ENCODE measurements at regions not wholly inside any gene's neighbourhood (a gene's known extent, or its start where the extent isn't known, plus 50 kb on each side); places are given as distances from the start of the nearest gene placed in this dataset.
"Not testable (repeated sequence)": the region's sequence is repeated elsewhere in the genome, so short reads cannot be mapped to it uniquely, and the experiment has no call there.

DNA sequence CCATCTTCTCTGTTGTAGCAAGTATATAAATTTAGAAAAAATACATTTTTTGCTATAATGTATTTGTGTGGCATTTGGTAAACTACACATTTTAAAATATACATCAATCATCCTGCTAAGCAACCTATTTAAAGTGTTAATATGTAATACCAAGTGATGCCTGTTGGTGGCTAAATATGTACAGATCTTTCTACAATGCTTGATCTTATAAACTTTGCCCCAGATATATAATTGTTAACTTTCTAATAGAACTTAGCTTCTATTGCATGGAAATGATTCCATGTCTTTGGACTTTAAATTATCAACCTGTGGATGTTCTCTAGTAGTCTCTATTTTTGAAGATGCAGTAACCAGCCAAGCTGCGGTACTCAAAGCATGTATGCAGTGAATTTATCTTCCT lies 1260.4 kb upstream of the RAG2 start:
- no peak overlapping the region for H3K4me3 Mint-ChIP-seq (ENCODE audit: unreplicated experiment)
- TF ChIP-seq, protein P1, sequence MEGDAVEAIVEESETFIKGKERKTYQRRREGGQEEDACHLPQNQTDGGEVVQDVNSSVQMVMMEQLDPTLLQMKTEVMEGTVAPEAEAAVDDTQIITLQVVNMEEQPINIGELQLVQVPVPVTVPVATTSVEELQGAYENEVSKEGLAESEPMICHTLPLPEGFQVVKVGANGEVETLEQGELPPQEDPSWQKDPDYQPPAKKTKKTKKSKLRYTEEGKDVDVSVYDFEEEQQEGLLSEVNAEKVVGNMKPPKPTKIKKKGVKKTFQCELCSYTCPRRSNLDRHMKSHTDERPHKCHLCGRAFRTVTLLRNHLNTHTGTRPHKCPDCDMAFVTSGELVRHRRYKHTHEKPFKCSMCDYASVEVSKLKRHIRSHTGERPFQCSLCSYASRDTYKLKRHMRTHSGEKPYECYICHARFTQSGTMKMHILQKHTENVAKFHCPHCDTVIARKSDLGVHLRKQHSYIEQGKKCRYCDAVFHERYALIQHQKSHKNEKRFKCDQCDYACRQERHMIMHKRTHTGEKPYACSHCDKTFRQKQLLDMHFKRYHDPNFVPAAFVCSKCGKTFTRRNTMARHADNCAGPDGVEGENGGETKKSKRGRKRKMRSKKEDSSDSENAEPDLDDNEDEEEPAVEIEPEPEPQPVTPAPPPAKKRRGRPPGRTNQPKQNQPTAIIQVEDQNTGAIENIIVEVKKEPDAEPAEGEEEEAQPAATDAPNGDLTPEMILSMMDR (IDR thresholded peaks at IDR 0.05) = peak; percentile 59
- peaks cover 4% of the 10 kb centered on the region for H3K9me3 Mint-ChIP-seq (ENCODE audit: low read depth)
- no peaks in the 10 kb centered on the region for H3K4me1 Mint-ChIP-seq (ENCODE audit: low read depth)
- H3K27ac Mint-ChIP-seq (ENCODE audit: unreplicated experiment) = no peak overlapping the region
- H3K36me3 Mint-ChIP-seq (ENCODE audit: low read depth) = no peaks in the 10 kb centered on the region
- no peak for DNase-seq (ENCODE audit: low spot score)
- H3K27me3 Mint-ChIP-seq (ENCODE audit: low read depth) = no peaks in the 10 kb centered on the region

DNA sequence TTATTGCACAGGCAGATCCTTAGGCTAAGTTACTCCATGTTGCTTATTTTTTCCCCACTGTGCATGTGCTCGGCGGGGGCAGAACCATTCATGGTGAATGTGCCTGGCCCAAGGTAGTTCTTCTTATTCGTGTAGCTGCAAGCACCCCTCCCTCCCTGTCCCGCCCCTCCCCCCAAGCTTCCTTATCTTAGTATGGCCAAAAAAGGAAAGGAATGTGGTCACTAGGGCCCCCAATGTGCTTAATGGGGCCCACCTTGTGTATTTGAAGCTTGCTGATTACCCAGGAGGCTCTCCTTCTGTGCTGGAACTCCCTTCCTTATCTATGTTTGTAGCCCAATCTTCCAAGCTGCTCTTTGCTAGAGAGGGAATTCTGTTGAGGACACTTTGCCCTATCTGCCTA lies 1259.7 kb upstream of the RAG2 start:
- peaks cover 4% of the 10 kb centered on the region for H3K9me3 Mint-ChIP-seq (ENCODE audit: low read depth)
- no peak overlapping the region for H3K4me3 Mint-ChIP-seq (ENCODE audit: unreplicated experiment)
- H3K27ac Mint-ChIP-seq (ENCODE audit: unreplicated experiment) = no peak overlapping the region
- no peak for DNase-seq (ENCODE audit: low spot score)
- TF ChIP-seq, protein P1 (IDR thresholded peaks at IDR 0.05) = no peak
- H3K4me1 Mint-ChIP-seq (ENCODE audit: low read depth) = no peaks in the 10 kb centered on the region
- no peaks in the 10 kb centered on the region for H3K27me3 Mint-ChIP-seq (ENCODE audit: low read depth)
- no peaks in the 10 kb centered on the region for H3K36me3 Mint-ChIP-seq (ENCODE audit: low read depth)

DNA sequence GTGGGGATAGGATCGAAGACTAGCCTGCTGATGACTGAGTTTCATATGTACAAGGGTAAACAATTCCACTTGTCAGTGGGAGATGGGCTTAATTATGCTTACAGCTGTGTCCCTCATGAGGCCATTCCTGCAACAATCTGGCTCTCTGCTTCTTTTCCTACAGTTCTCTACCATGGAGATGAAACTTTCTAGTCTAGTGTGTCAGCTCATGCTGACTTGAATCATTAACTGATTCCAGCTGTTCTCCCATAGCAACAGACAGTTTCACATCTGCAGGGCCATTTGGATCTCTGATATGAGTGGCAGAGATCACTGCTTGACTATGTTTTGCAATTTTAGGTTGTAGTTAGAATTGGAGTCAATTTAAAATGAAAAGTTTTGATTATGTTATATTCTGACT lies 1251.7 kb upstream of the RAG2 start:
- no peak overlapping the region for H3K27ac Mint-ChIP-seq (ENCODE audit: unreplicated experiment)

DNA sequence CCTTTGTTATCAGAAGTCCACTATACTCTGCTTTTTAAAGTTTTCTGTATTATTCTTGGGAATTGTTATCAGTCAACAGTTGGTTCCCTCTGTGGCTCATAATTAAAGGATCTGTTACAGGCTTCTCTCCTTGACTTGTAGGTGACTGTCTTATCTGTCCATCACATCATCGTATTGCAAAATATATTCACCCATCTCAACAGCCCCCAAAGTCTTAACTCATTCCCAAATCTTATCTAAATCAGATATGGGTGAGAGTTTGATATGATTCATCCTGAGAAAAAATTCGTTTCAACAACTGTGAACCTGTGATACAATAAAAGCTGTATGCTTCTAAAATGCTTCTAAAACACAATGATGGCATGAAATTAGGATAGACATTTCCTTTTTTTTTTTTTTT lies 1245.6 kb upstream of the RAG2 start:
- Mint-ChIP-seq H3K4me3 (ENCODE audit: unreplicated experiment) (no peak overlapping the region), H3K4me1 (ENCODE audit: low read depth) (peaks cover 9% of the 10 kb centered on the region), H3K27ac (ENCODE audit: unreplicated experiment) (no peak overlapping the region), H3K27me3 (ENCODE audit: low read depth) (no peaks in the 10 kb centered on the region), H3K36me3 (ENCODE audit: low read depth) (no peaks in the 10 kb centered on the region), H3K9me3 (ENCODE audit: low read depth) (no peaks in the 10 kb centered on the region)
- TF ChIP-seq, protein P1 (IDR thresholded peaks at IDR 0.05) = no peak
- no peak for DNase-seq (ENCODE audit: low spot score)

More for the DNA sequence above, 1251.7 kb upstream of the RAG2 start:
- Mint-ChIP-seq H3K4me3 (ENCODE audit: unreplicated experiment) (no peak overlapping the region), H3K4me1 (ENCODE audit: low read depth) (peaks cover 14% of the 10 kb centered on the region), H3K27me3 (ENCODE audit: low read depth) (no peaks in the 10 kb centered on the region), H3K9me3 (ENCODE audit: low read depth) (no peaks in the 10 kb centered on the region), H3K36me3 (ENCODE audit: low read depth) (no peaks in the 10 kb centered on the region)
- no peak for DNase-seq (ENCODE audit: low spot score)
- TF ChIP-seq, protein P1 (IDR thresholded peaks at IDR 0.05) = no peak

DNA sequence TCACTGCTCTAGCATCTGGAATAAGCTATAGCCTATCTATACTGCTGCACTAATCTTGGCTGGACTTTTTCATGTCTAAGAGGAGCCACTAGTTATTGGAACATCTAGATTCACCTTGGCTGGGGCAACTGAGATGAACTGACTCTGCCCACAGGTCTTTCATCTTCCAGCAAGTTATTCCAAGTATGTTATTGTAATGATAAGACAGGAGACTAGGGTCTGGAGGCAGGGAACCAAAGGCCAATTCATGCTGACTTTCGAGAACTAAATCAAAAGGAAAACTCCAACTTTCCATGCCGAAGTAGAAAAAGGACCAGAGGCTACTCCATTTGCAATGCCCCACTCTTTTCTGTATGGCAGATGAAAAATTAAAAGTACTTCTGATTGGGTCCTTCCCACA lies 1243.0 kb upstream of the RAG2 start:
- H3K27me3 Mint-ChIP-seq (ENCODE audit: low read depth) = no peaks in the 10 kb centered on the region
- TF ChIP-seq, protein P1 (IDR thresholded peaks at IDR 0.05) = no peak
- DNase-seq (ENCODE audit: low spot score) = no peak
- peaks cover 9% of the 10 kb centered on the region for H3K4me1 Mint-ChIP-seq (ENCODE audit: low read depth)
- no peaks in the 10 kb centered on the region for H3K36me3 Mint-ChIP-seq (ENCODE audit: low read depth)
- H3K4me3 Mint-ChIP-seq (ENCODE audit: unreplicated experiment) = no peak overlapping the region
- H3K27ac Mint-ChIP-seq (ENCODE audit: unreplicated experiment) = no peak overlapping the region
- H3K9me3 Mint-ChIP-seq (ENCODE audit: low read depth) = peaks cover 2% of the 10 kb centered on the region

DNA sequence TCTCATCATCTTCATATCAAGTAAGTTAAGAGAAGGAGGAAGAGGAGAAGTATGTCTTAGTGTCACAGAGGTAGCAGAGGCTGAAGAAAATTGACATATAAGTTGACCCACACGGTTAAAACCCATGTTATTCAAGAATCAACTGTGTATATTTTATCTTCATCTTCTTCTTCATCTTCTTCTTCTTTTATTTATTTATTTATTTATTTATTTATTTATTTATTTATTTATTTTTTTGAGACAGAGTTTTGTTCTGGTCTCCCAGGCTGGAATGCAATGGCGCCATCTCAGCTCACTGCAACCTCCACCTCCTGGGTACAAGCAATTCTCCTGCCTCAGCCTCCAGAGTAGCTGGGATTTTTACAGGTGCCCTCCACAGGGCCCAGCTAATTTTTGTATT lies 1242.3 kb upstream of the RAG2 start:
- H3K4me3 Mint-ChIP-seq (ENCODE audit: unreplicated experiment); H3K27me3 Mint-ChIP-seq (ENCODE audit: low read depth); H3K36me3 Mint-ChIP-seq (ENCODE audit: low read depth); H3K27ac Mint-ChIP-seq (ENCODE audit: unreplicated experiment); DNase-seq (ENCODE audit: low spot score); H3K9me3 Mint-ChIP-seq (ENCODE audit: low read depth); H3K4me1 Mint-ChIP-seq (ENCODE audit: low read depth): not testable (repeated sequence)

Data from chondrocyte (in vitro differentiated cells).